Loucy (cell line): ENCODE measurements at regions not wholly inside any gene's neighbourhood (a gene's known extent, or its start where the extent isn't known, plus 50 kb on each side); places are given as distances from the start of the nearest gene placed in this dataset.

Experiments used
- CTCF ChIP-seq: fragments of 200-600 bp; sonication (generic); conservative IDR thresholded peaks from 2 replicates; pipeline ENCODE4 v1.5.1; 2014; ENCODE audit warnings: mild to moderate bottlenecking, antibody characterized with exemption, low read length
- EZH2phosphoT487 ChIP-seq: fragments of 200-600 bp; IDR thresholded peaks from 2 replicates; pipeline ENCODE4 v1.6.1; 2018; ENCODE audit warnings: antibody characterized with exemption, mild to moderate bottlenecking, moderate library complexity, borderline replicate concordance

- TF ChIP-seq CTCF = no peak
- no peak for TF ChIP-seq EZH2phosphoT487
Measured at GRCh38 chr10:20427821-20428220, 469.3 kb downstream of the NEBL start.
